HEK293 (cell line): ENCODE measurements at regions not wholly inside any gene's neighbourhood (a gene's known extent, or its start where the extent isn't known, plus 50 kb on each side); places are given as distances from the start of the nearest gene placed in this dataset.

ENCODE experiments used
- CTCF ChIA-PET: fragments of 350-600 bp; formaldehyde crosslinking; extraction: SDS; loops from one replicate; lab custom pipeline; 2021; ENCODE audit warnings: antibody characterized with exemption; lab: Yijun Ruan, JAX
- POLR2A ChIA-PET: fragments of 300-600 bp; formaldehyde crosslinking; extraction: SDS; loops from one replicate; lab custom pipeline; 2020; ENCODE audit warnings: antibody characterized with exemption, inconsistent platforms; lab: Yijun Ruan, JAX
- H3K27ac ChIP-seq: fragments of 200-500 bp; sonication (Bioruptor generic); 2 replicates; pipeline ENCODE4 v1.5.1; 2014; ENCODE audit warnings: low read depth, low read length, control low read depth, inconsistent platforms; ENCODE audit errors: extremely low read depth
- H3K36me3 ChIP-seq, 2 experiments: fragments of 200-500 bp in 1 of 2; sonication (Bioruptor generic) in 1 of 2; 1 replicate in 1 of 2; 2 replicates in 1 of 2; pipeline ENCODE4 v1.5.1; 2014 to 2017; ENCODE audit warnings: inconsistent platforms in 2 of 2, low read length in 2 of 2; ENCODE audit not compliant: control insufficient read depth in 2 of 2, insufficient read depth in 1 of 2
- H3K4me1 ChIP-seq: fragments of 200-500 bp; sonication (Bioruptor generic); 2 replicates; pipeline ENCODE4 v1.5.1; 2014; ENCODE audit warnings: mild to moderate bottlenecking, low read length, inconsistent platforms; ENCODE audit not compliant: control insufficient read depth, insufficient read depth
- H3K4me3 ChIP-seq: 2 replicates; pipeline ENCODE4 v1.5.1; 2011; ENCODE audit warnings: low read depth, mild to moderate bottlenecking, control low read depth, low read length, moderate library complexity
- H3K9me3 ChIP-seq: fragments of 200-500 bp; sonication (Bioruptor generic); 2 replicates; pipeline ENCODE4 v1.5.1; 2014; ENCODE audit warnings: low read depth, low read length, inconsistent platforms; ENCODE audit not compliant: control insufficient read depth, insufficient read depth
- GLI4 ChIP-seq: fragments of 450-650 bp; formaldehyde crosslinking; IDR thresholded peaks from 2 replicates; pipeline ENCODE4 v1.5.1; 2016; ENCODE audit warnings: missing biosample characterization, missing genetic modification characterization
- HOXA7 ChIP-seq: sonication (generic); formaldehyde crosslinking; IDR thresholded peaks from 2 replicates; pipeline ENCODE4 v1.8.1; 2022; ENCODE audit warnings: missing genetic modification reagents, borderline replicate concordance
- MEIS1 ChIP-seq: sonication (generic); formaldehyde crosslinking; IDR thresholded peaks from 2 replicates; pipeline ENCODE4 v1.8.1; 2022; ENCODE audit warnings: missing genetic modification reagents, mild to moderate bottlenecking, borderline replicate concordance
- OVOL3 ChIP-seq: fragments of 450-650 bp; formaldehyde crosslinking; IDR thresholded peaks from 2 replicates; pipeline ENCODE4 v1.5.1; 2016; ENCODE audit warnings: missing biosample characterization, missing genetic modification characterization
- PATZ1 ChIP-seq: fragments of 450-650 bp; formaldehyde crosslinking; IDR thresholded peaks from 2 replicates; pipeline ENCODE4 v1.5.1; 2016; ENCODE audit warnings: missing biosample characterization, missing genetic modification characterization
- SCRT2 ChIP-seq: fragments of 450-650 bp; formaldehyde crosslinking; IDR thresholded peaks from 2 replicates; pipeline ENCODE4 v1.5.1; 2016; ENCODE audit warnings: missing biosample characterization, missing genetic modification characterization
- ZBTB17 ChIP-seq: fragments of 450-650 bp; formaldehyde crosslinking; IDR thresholded peaks from 2 replicates; pipeline ENCODE4 v1.5.1; 2016; ENCODE audit warnings: missing biosample characterization, missing genetic modification characterization
- ZFP3 ChIP-seq: fragments of 450-650 bp; formaldehyde crosslinking; IDR thresholded peaks from 2 replicates; pipeline ENCODE4 v1.5.1; 2016; ENCODE audit warnings: low read depth, missing biosample characterization, missing genetic modification characterization
- ZNF121 ChIP-seq: fragments of 450-650 bp; formaldehyde crosslinking; IDR thresholded peaks from 2 replicates; pipeline ENCODE4 v1.5.1; 2016; ENCODE audit warnings: missing biosample characterization, missing genetic modification characterization
- ZNF140 ChIP-seq: fragments of 450-650 bp; formaldehyde crosslinking; IDR thresholded peaks from 2 replicates; pipeline ENCODE4 v1.5.1; 2016; ENCODE audit warnings: missing biosample characterization, missing genetic modification characterization
- ZNF157 ChIP-seq: fragments of 450-650 bp; formaldehyde crosslinking; IDR thresholded peaks from 2 replicates; pipeline ENCODE4 v1.5.1; 2016; ENCODE audit warnings: missing biosample characterization, missing genetic modification characterization
- ZNF18 ChIP-seq: fragments of 450-650 bp; formaldehyde crosslinking; IDR thresholded peaks from 2 replicates; pipeline ENCODE4 v1.5.1; 2016; ENCODE audit warnings: missing biosample characterization, missing genetic modification characterization
- ZNF221 ChIP-seq: fragments of 450-650 bp; formaldehyde crosslinking; IDR thresholded peaks from 2 replicates; pipeline ENCODE4 v1.5.1; 2017; ENCODE audit warnings: missing biosample characterization, missing genetic modification characterization, borderline replicate concordance
- ZNF239 ChIP-seq: fragments of 450-650 bp; formaldehyde crosslinking; IDR thresholded peaks from 2 replicates; pipeline ENCODE4 v1.5.1; 2016; ENCODE audit warnings: missing biosample characterization, missing genetic modification characterization
- ZNF335 ChIP-seq: fragments of 450-650 bp; formaldehyde crosslinking; conservative IDR thresholded peaks from 2 replicates; pipeline ENCODE4 v1.5.1; 2016; ENCODE audit warnings: missing biosample characterization, missing genetic modification characterization
- ZNF341 ChIP-seq: fragments of 450-650 bp; formaldehyde crosslinking; IDR thresholded peaks from 2 replicates; pipeline ENCODE4; 2016; ENCODE audit warnings: low read depth, missing biosample characterization, missing genetic modification characterization
- ZNF48 ChIP-seq: fragments of 450-650 bp; formaldehyde crosslinking; IDR thresholded peaks from 2 replicates; pipeline ENCODE4 v1.5.1; 2016; ENCODE audit warnings: missing biosample characterization, missing genetic modification characterization
- ZNF488 ChIP-seq: fragments of 450-650 bp; formaldehyde crosslinking; IDR thresholded peaks from 2 replicates; pipeline ENCODE4 v1.5.1; 2016; ENCODE audit warnings: missing biosample characterization, missing genetic modification characterization
- ZNF561 ChIP-seq: fragments of 450-650 bp; IDR thresholded peaks from 2 replicates; pipeline ENCODE4 v1.5.1; 2018; ENCODE audit warnings: missing biosample characterization, missing genetic modification characterization, borderline replicate concordance
- ZNF600 ChIP-seq: fragments of 450-650 bp; formaldehyde crosslinking; IDR thresholded peaks from 2 replicates; pipeline ENCODE4 v1.5.1; 2016; ENCODE audit warnings: missing biosample characterization, missing genetic modification characterization
- ZNF621 ChIP-seq: fragments of 450-650 bp; formaldehyde crosslinking; IDR thresholded peaks from 2 replicates; pipeline ENCODE4 v1.5.1; 2017; ENCODE audit warnings: missing biosample characterization, missing genetic modification characterization
- ZNF670 ChIP-seq: fragments of 450-650 bp; formaldehyde crosslinking; IDR thresholded peaks from 2 replicates; pipeline ENCODE4 v1.5.1; 2016; ENCODE audit warnings: missing biosample characterization, missing genetic modification characterization, low read depth

- TF ChIP-seq ZNF18 (tag by site-specific recombination) (no peak), PATZ1 (no peak), ZNF670 (tag by site-specific recombination) (no peak), GLI4 (tag by site-specific recombination) (no peak), ZNF157 (tag by site-specific recombination) (no peak), ZFP3 (no peak)
- TF ChIP-seq, all 188 proteins: peak for 0
Observed at GRCh38 chr14:55877942-55878341, 240.3 kb upstream of the PELI2 start (continued).

- Histone ChIP-seq H3K4me3 (no peak overlapping the region), H3K9me3 (no peaks in the 10 kb centered on the region), H3K36me3 (no peaks in the 10 kb centered on the region), H3K4me1 (no peaks in the 10 kb centered on the region), H3K27ac (no peak overlapping the region)
- TF ChIP-seq ZBTB17 (tag by site-specific recombination) (0 out of 2 replicates have a peak, but pooled peaks have one; percentile 36), ZNF341 (tag by site-specific recombination) (0 out of 2 replicates have a peak, but pooled peaks have one; percentile 18), SCRT2 (peak; percentile 42; the same call in 1 of the 2 replicates), ZNF335 (tag by site-specific recombination) (0 out of 2 replicates have a peak, but pooled peaks have one; percentile 21), ZNF488 (tag by site-specific recombination) (no peak), ZNF48 (no peak), ZNF600 (tag by site-specific recombination) (0 out of 2 replicates have a peak, but pooled peaks have one; percentile 18)
- ChIA-PET POLR2A (no interaction called here), CTCF (interaction anchor here (0.8 kb wide), 1 partner anchor 10 kb away, joined by 3 read pairs; no protein-coding TSS in a partner anchor)
Observed at GRCh38 chr14:55881577-55882241, 236.5 kb upstream of the PELI2 start.

- CTCF ChIA-PET: interaction anchor here (0.6 kb wide), 1 partner anchor 108 kb away, joined by 5 read pairs; no protein-coding TSS in a partner anchor
- no peaks in the 10 kb centered on the region for H3K9me3 ChIP-seq
- no peak for TF ChIP-seq ZNF221 (tag by site-specific recombination)
- no peak for TF ChIP-seq ZNF621 (tag by site-specific recombination)
- TF ChIP-seq ZNF121 (tag by site-specific recombination): no peak
- TF ChIP-seq PATZ1: no peak
- no peak for TF ChIP-seq HOXA7 (CRISPR knock-in tag)
- TF ChIP-seq ZNF239 (tag by site-specific recombination): no peak
- TF ChIP-seq MEIS1 (CRISPR knock-in tag): no peak
- no peak for TF ChIP-seq OVOL3 (tag by site-specific recombination)
- TF ChIP-seq ZNF140: no peak
- TF ChIP-seq ZNF561 (tag by site-specific recombination): no peak
- TF ChIP-seq, all 188 proteins: peak for 0
- H3K36me3 ChIP-seq: no peaks in the 10 kb centered on the region
- no peak overlapping the region for H3K27ac ChIP-seq
- H3K4me3 ChIP-seq: no peak overlapping the region
- no peaks in the 10 kb centered on the region for H3K4me1 ChIP-seq
- POLR2A ChIA-PET: no interaction called here
Observed at GRCh38 chr14:55884819-55885218, 233.4 kb upstream of the PELI2 start.
